KMS-11 (cell line): ENCODE measurements at regions not wholly inside any gene's neighbourhood (a gene's known extent, or its start where the extent isn't known, plus 50 kb on each side); places are given as distances from the start of the nearest gene placed in this dataset.

Source experiments
- H2AFZ ChIP-seq: fragments of 200-600 bp; sonication (generic); 2 replicates; pipeline ENCODE4 v1.6.1; 2016; ENCODE audit warnings: antibody characterized with exemption, mixed run types, low read depth
- H3K27ac ChIP-seq: fragments of 200-600 bp; sonication (generic); 2 replicates; pipeline ENCODE4 v1.6.1; 2016; ENCODE audit warnings: mild to moderate bottlenecking, mixed run types
- H3K27me3 ChIP-seq: fragments of 200-600 bp; sonication (generic); 2 replicates; pipeline ENCODE4 v1.6.1; 2017; ENCODE audit warnings: mild to moderate bottlenecking, low read depth, mixed run types, moderate library complexity; ENCODE audit not compliant: insufficient read depth
- H3K36me3 ChIP-seq: fragments of 200-600 bp; sonication (generic); 2 replicates; pipeline ENCODE4 v1.6.1; 2017; ENCODE audit warnings: mild to moderate bottlenecking, mixed run types; ENCODE audit not compliant: insufficient read depth
- H3K4me1 ChIP-seq: fragments of 200-600 bp; sonication (generic); 2 replicates; pipeline ENCODE4 v1.6.1; 2016; ENCODE audit warnings: mild to moderate bottlenecking, low read depth, mixed run types; ENCODE audit not compliant: poor library complexity, severe bottlenecking
- H3K4me2 ChIP-seq: fragments of 200-600 bp; sonication (generic); 2 replicates; pipeline ENCODE4 v1.7.0; 2016; ENCODE audit warnings: mild to moderate bottlenecking, mixed run types
- H3K4me3 ChIP-seq: fragments of 200-600 bp; sonication (generic); IDR thresholded peaks from 2 replicates; pipeline ENCODE4 v1.6.1; 2017; ENCODE audit warnings: low read depth, low read length, mixed read lengths; ENCODE audit not compliant: insufficient read depth
- H3K79me2 ChIP-seq: fragments of 200-600 bp; sonication (generic); 2 replicates; pipeline ENCODE4 v1.6.1; 2016; ENCODE audit warnings: low read depth, mixed run types; ENCODE audit not compliant: insufficient read depth
- H3K9ac ChIP-seq: fragments of 200-600 bp; sonication (generic); 2 replicates; pipeline ENCODE4 v1.6.1; 2016; ENCODE audit warnings: mild to moderate bottlenecking, mixed run types
- H4K20me1 ChIP-seq: fragments of 200-600 bp; sonication (generic); 2 replicates; pipeline ENCODE4 v1.6.1; 2016; ENCODE audit warnings: mild to moderate bottlenecking, mixed run types; ENCODE audit not compliant: insufficient read depth
- TF ChIP-seq, protein P1 (sequence below): fragments of 200-600 bp; sonication (generic); conservative IDR thresholded peaks from 2 replicates; pipeline ENCODE4 v1.6.1; 2017; ENCODE audit warnings: low read depth, mild to moderate bottlenecking, antibody characterized with exemption, low read length, moderate library complexity, mixed read lengths

DNA sequence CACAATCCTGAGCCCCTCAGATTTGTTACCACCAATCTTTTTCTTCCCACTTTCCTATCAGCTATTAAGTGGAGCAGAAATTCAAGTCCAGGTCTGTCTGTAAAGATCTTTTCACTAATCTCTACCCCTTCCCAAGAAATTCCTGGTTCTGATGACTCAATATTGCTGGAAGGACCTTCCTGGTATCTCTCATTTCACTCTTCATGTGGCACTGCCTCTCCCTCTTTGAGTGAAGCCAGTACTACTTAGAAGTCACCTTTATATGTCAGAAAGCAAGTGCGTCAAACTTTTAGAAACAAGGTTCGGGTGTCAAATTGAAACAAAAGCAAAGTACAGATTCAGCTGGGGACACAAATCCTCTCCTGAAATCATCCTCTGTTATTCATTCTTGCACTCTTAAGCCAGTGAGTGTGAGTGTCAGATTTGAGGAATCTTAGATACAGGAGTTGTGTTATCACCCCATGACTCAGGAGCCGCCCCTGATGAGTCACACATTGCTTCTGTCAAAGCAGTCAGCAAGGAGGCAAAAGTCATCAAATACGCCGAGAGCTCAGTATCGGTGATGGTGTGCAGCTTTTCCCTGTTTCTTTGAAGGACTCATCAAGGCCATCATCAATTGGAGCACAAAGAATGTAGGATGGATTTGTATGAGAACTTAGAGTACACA is 313.0 kb downstream of the CETN3 start:
- Histone ChIP-seq H3K4me1 (no peaks in the 10 kb centered on the region), H3K9ac (no peak overlapping the region), H2AFZ (no peak overlapping the region), H3K36me3 (no peaks in the 10 kb centered on the region), H4K20me1 (no peaks in the 10 kb centered on the region), H3K27ac (no peak overlapping the region), H3K4me3 (no peak overlapping the region), H3K27me3 (no peaks in the 10 kb centered on the region), H3K4me2 (no peak overlapping the region), H3K79me2 (no peaks in the 10 kb centered on the region)
- TF ChIP-seq, protein P1, sequence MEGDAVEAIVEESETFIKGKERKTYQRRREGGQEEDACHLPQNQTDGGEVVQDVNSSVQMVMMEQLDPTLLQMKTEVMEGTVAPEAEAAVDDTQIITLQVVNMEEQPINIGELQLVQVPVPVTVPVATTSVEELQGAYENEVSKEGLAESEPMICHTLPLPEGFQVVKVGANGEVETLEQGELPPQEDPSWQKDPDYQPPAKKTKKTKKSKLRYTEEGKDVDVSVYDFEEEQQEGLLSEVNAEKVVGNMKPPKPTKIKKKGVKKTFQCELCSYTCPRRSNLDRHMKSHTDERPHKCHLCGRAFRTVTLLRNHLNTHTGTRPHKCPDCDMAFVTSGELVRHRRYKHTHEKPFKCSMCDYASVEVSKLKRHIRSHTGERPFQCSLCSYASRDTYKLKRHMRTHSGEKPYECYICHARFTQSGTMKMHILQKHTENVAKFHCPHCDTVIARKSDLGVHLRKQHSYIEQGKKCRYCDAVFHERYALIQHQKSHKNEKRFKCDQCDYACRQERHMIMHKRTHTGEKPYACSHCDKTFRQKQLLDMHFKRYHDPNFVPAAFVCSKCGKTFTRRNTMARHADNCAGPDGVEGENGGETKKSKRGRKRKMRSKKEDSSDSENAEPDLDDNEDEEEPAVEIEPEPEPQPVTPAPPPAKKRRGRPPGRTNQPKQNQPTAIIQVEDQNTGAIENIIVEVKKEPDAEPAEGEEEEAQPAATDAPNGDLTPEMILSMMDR: no peak

DNA sequence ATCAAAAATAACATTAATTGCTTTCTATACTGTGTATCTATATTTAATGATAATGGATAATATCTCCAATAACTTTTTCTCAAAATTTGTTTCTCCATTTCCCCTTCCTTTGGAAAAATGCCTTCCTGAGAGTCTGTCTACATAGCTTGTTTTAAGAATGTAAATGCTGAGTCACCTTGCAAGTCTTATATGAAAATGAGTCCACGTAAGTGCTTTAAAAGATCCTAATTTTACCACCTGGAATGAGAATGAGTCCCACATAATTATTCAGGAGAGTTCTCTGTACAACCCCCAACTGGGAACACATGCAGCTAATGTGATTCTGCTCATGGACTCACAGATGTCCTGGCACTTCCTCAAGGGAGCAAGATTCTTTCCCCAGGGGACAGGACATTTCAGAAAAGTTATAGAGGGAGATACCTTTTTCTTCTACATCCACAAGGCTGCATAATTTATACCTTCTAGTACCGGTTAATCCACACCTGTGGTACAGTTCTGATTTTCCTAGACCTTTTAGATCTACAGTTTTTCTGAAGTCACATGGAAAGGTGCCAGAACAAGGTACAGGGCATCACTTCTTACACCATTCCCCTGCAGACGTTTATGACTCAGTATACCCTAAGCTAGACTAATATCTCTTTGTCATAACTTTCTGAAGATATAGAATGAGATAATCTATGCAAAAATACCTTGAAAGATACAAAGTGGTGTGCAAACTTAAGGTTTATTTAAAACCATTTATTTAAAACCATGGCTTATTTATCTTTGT is 314.1 kb downstream of the CETN3 start:
- TF ChIP-seq, protein P1: no peak
- Histone ChIP-seq H4K20me1 (no peaks in the 10 kb centered on the region), H3K79me2 (no peaks in the 10 kb centered on the region), H3K36me3 (no peaks in the 10 kb centered on the region), H3K27me3 (no peaks in the 10 kb centered on the region), H3K4me3 (no peak overlapping the region), H3K27ac (no peak overlapping the region), H2AFZ (no peak overlapping the region), H3K4me1 (no peaks in the 10 kb centered on the region), H3K4me2 (no peak overlapping the region), H3K9ac (no peak overlapping the region)

GRCh38 chr5:90093751-90094485 is 315.6 kb downstream of the CETN3 start:
- Histone ChIP-seq H3K4me1 (no peaks in the 10 kb centered on the region), H3K4me2 (no peak overlapping the region), H3K9ac (no peak overlapping the region), H3K27ac (no peak overlapping the region), H3K27me3 (no peaks in the 10 kb centered on the region), H3K36me3 (no peaks in the 10 kb centered on the region), H4K20me1 (no peaks in the 10 kb centered on the region), H3K4me3 (no peak overlapping the region), H2AFZ (no peak overlapping the region), H3K79me2 (no peaks in the 10 kb centered on the region)
- TF ChIP-seq, protein P1: no peak

DNA sequence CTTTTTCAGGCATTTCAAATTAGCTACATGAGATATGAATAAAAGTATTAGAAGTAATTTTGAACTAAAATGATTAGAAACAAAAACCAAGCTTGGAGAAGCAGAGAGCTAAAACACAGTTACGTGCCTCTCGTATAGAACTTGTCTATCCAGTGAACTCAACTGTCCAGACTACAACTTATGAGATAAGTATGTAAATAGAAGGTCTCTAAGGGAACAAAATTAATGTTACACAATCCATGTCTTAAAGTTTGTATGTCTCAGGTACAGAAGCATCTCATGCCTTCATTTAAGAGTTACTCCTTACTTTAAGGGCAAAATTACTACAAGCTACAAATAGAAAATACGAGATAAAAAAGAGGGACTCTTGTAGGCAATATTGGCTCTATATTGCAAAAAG is 316.8 kb downstream of the CETN3 start:
- Histone ChIP-seq H4K20me1 (no peaks in the 10 kb centered on the region), H3K27me3 (no peaks in the 10 kb centered on the region), H3K4me2 (no peak overlapping the region), H3K4me3 (no peak overlapping the region), H3K36me3 (no peaks in the 10 kb centered on the region), H3K4me1 (no peaks in the 10 kb centered on the region), H3K27ac (no peak overlapping the region), H2AFZ (no peak overlapping the region), H3K9ac (no peak overlapping the region), H3K79me2 (no peaks in the 10 kb centered on the region)
- TF ChIP-seq, protein P1: no peak
